ENCODE measurements at regions not wholly inside any gene's neighbourhood (a gene's known extent, or its start where the extent isn't known, plus 50 kb on each side); places are given as distances from the start of the nearest gene placed in this dataset.

GRCh38 chr3:65093641-65094040 is 405.8 kb upstream of the ADAMTS9 start:
- TF ChIP-seq CTCF (conservative IDR thresholded peaks at IDR 0.05 in 1 of 2, IDR thresholded peaks at IDR 0.05 in 1 of 2; ENCODE audit: extremely low read depth in 1 of 2, insufficient read depth in 1 of 2, low read depth in 1 of 2, low read length in 2 of 2), result no peak
- no peak for TF ChIP-seq EZH2 (IDR thresholded peaks at IDR 0.05; ENCODE audit: borderline replicate concordance, low read length)
